Neural progenitor cell (in vitro differentiated cells): ENCODE measurements at regions not wholly inside any gene's neighbourhood (a gene's known extent, or its start where the extent isn't known, plus 50 kb on each side); places are given as distances from the start of the nearest gene placed in this dataset.

ENCODE experiments used
- EZH2 ChIP-seq: fragments of 200-600 bp; sonication (generic); IDR thresholded peaks from 2 replicates; pipeline ENCODE4 v1.6.1; 2017; ENCODE audit warnings: antibody characterized with exemption, mild to moderate bottlenecking, moderate library complexity
- EZH2phosphoT487 ChIP-seq: fragments of 200-600 bp; sonication (generic); IDR thresholded peaks from 2 replicates; pipeline ENCODE4 v1.6.1; 2017; ENCODE audit warnings: antibody characterized with exemption
- TF ChIP-seq, protein P1 (sequence below): fragments of 200-600 bp; sonication (generic); IDR thresholded peaks from 2 replicates; pipeline ENCODE4 v1.5.1; 2017; ENCODE audit warnings: antibody characterized with exemption, mild to moderate bottlenecking

DNA sequence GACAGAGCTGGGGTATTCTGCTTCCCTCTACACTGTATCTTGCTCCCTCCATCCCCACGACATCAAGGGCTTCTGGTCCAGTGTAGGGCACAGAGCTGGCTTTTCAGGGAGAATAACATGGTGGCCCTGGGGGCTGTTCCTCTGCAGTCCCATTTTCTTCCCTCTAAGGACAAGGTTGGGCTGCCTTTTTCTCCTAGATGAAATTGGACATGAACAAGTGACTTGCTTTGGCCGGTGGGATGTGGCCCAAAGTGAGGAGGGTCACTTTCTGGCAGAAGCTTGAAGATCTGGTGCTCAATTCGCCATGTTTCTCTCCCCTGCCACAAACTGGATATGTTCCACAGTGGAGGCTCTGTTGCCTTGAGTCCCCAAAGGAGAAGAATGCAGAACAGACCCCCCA, 235.7 kb downstream of the EMX2 start:
- TF ChIP-seq, protein P1, sequence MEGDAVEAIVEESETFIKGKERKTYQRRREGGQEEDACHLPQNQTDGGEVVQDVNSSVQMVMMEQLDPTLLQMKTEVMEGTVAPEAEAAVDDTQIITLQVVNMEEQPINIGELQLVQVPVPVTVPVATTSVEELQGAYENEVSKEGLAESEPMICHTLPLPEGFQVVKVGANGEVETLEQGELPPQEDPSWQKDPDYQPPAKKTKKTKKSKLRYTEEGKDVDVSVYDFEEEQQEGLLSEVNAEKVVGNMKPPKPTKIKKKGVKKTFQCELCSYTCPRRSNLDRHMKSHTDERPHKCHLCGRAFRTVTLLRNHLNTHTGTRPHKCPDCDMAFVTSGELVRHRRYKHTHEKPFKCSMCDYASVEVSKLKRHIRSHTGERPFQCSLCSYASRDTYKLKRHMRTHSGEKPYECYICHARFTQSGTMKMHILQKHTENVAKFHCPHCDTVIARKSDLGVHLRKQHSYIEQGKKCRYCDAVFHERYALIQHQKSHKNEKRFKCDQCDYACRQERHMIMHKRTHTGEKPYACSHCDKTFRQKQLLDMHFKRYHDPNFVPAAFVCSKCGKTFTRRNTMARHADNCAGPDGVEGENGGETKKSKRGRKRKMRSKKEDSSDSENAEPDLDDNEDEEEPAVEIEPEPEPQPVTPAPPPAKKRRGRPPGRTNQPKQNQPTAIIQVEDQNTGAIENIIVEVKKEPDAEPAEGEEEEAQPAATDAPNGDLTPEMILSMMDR = no peak
- no peak for TF ChIP-seq EZH2
- no peak for TF ChIP-seq EZH2phosphoT487
